C4-2B (cell line): ENCODE measurements at regions not wholly inside any gene's neighbourhood (a gene's known extent, or its start where the extent isn't known, plus 50 kb on each side); places are given as distances from the start of the nearest gene placed in this dataset.

ENCODE experiments used
- CTCF ChIP-seq: fragments of 450-650 bp; conservative IDR thresholded peaks from 2 replicates; pipeline ENCODE4 v1.5.1; 2017; ENCODE audit warnings: mild to moderate bottlenecking
- ZFX ChIP-seq: fragments of 450-650 bp; IDR thresholded peaks from 2 replicates; pipeline ENCODE4 v1.6.1; 2017

- TF ChIP-seq CTCF (no peak), ZFX (no peak)
Measured at GRCh38 chr6:131379948-131380347, 193.1 kb upstream of the ARG1 start.
